Colonic mucosa (tissue), 4 donors: ENCODE measurements at regions not wholly inside any gene's neighbourhood (a gene's known extent, or its start where the extent isn't known, plus 50 kb on each side); places are given as distances from the start of the nearest gene placed in this dataset.
"Not testable (repeated sequence)": the region's sequence is repeated elsewhere in the genome, so short reads cannot be mapped to it uniquely, and the experiment has no call there.

Experiments used
- DNase-seq: peaks from one replicate; pipeline ENCODE4 v3.0.0-alpha.2; 2020
- H3K27ac ChIP-seq: fragments of 200-600 bp; one replicate; pipeline ENCODE4 v1.8.0; 2021
- H3K27me3 ChIP-seq: fragments of 200-600 bp; one replicate; pipeline ENCODE4 v1.8.0; 2021
- H3K36me3 ChIP-seq: fragments of 200-600 bp; one replicate; pipeline ENCODE4 v1.8.0; 2021
- H3K4me1 ChIP-seq: fragments of 200-600 bp; one replicate; pipeline ENCODE4 v1.8.0; 2021; ENCODE audit warnings: mild to moderate bottlenecking
- H3K4me3 ChIP-seq: fragments of 200-600 bp; one replicate; pipeline ENCODE4 v1.8.0; 2021
- H3K9ac ChIP-seq, 2 donors: one replicate each; pipeline ENCODE4 v1.7.0; 2013; ENCODE audit warnings: control low read depth in 2 of 2, low read depth in 2 of 2, low read length in 2 of 2
- H3K9me3 ChIP-seq: fragments of 200-600 bp; one replicate; pipeline ENCODE4 v1.8.0; 2021
- CTCF ChIP-seq: fragments of 200-600 bp; IDR thresholded peaks from one replicate; pipeline ENCODE4 v1.8.0; 2022; ENCODE audit warnings: antibody characterized with exemption, mild to moderate bottlenecking
- intact Hi-C: fragments of 100-400 bp; cut with DNase I; formaldehyde crosslinking; loops from one replicate; pipeline ENCODE4 v1.14.1; 2022
- donor health status: healthy.
- donor health status: DM: no; HTN: no; CAD: no.
- donor health status: DM: no; HTN: no; CAD: no.

GRCh38 chr3:63738577-63738976 lies 80.5 kb upstream of the C3orf49 start:
- H3K36me3 ChIP-seq, H3K9ac ChIP-seq, intact Hi-C loops: not testable (repeated sequence)

GRCh38 chr3:63739474-63739873 lies 79.6 kb upstream of the C3orf49 start:
- DNase-seq = no peak
- Histone ChIP-seq H3K27ac (no peak overlapping the region), H3K4me3 (no peak overlapping the region), H3K9me3 (no peaks in the 10 kb centered on the region), H3K4me1 (no peaks in the 10 kb centered on the region), H3K27me3 (no peaks in the 10 kb centered on the region), H3K9ac (no peak overlapping the region), H3K36me3 (no peaks in the 10 kb centered on the region)
- TF ChIP-seq CTCF = no peak
- intact Hi-C loops = no loop called here

More at GRCh38 chr3:63738577-63738976, 80.5 kb upstream of the C3orf49 start:
- not testable (repeated sequence) for H3K9me3 ChIP-seq, H3K27me3 ChIP-seq, H3K4me3 ChIP-seq, H3K27ac ChIP-seq, DNase-seq, H3K4me1 ChIP-seq

- intact Hi-C loops = no loop called here
- Histone ChIP-seq H3K27ac (no peak overlapping the region), H3K27me3 (no peaks in the 10 kb centered on the region), H3K9ac (no peak overlapping the region), H3K4me1 (no peaks in the 10 kb centered on the region), H3K4me3 (no peak overlapping the region), H3K9me3 (no peaks in the 10 kb centered on the region), H3K36me3 (no peaks in the 10 kb centered on the region)
- DNase-seq = no peak
- no peak for TF ChIP-seq CTCF
Observed at GRCh38 chr3:63740116-63740515, 79.0 kb upstream of the C3orf49 start.

- H3K36me3 ChIP-seq, H3K9me3 ChIP-seq, H3K9ac ChIP-seq, H3K4me1 ChIP-seq, H3K4me3 ChIP-seq, intact Hi-C loops, DNase-seq, H3K27me3 ChIP-seq, H3K27ac ChIP-seq: not testable (repeated sequence)
Observed at GRCh38 chr3:63744693-63745092, 74.4 kb upstream of the C3orf49 start.

- no peak overlapping the region for H3K4me3 ChIP-seq
- H3K27ac ChIP-seq = no peak overlapping the region
- H3K4me1 ChIP-seq = no peaks in the 10 kb centered on the region
- H3K27me3 ChIP-seq = no peaks in the 10 kb centered on the region
- no peaks in the 10 kb centered on the region for H3K36me3 ChIP-seq
- no peaks in the 10 kb centered on the region for H3K9me3 ChIP-seq
- no peak for TF ChIP-seq CTCF
- H3K9ac ChIP-seq = no peak overlapping the region
- intact Hi-C loops = no loop called here
- DNase-seq = no peak
Observed at GRCh38 chr3:63745757-63746156, 73.3 kb upstream of the C3orf49 start.

- Histone ChIP-seq H3K4me3 (no peak overlapping the region), H3K4me1 (no peaks in the 10 kb centered on the region), H3K36me3 (no peaks in the 10 kb centered on the region), H3K9me3 (no peaks in the 10 kb centered on the region), H3K27ac (no peak overlapping the region), H3K27me3 (no peaks in the 10 kb centered on the region), H3K9ac (no peak overlapping the region)
- no peak for TF ChIP-seq CTCF
- intact Hi-C loops = no loop called here
- DNase-seq = no peak
Observed at GRCh38 chr3:63746211-63746610, 72.9 kb upstream of the C3orf49 start.

GRCh38 chr3:63751459-63751858 lies 67.6 kb upstream of the C3orf49 start:
- DNase-seq = no peak
- intact Hi-C loops = no loop called here
- no peak for TF ChIP-seq CTCF

More at GRCh38 chr3:63751459-63751858, 67.6 kb upstream of the C3orf49 start:
- no peak overlapping the region for H3K4me3 ChIP-seq
- H3K27ac ChIP-seq = no peak overlapping the region
- no peaks in the 10 kb centered on the region for H3K27me3 ChIP-seq
- H3K9me3 ChIP-seq = no peaks in the 10 kb centered on the region
- H3K4me1 ChIP-seq = no peaks in the 10 kb centered on the region
- H3K9ac ChIP-seq = no peak overlapping the region
- H3K36me3 ChIP-seq = no peaks in the 10 kb centered on the region
